GM12875 (cell line): ENCODE measurements at regions not wholly inside any gene's neighbourhood (a gene's known extent, or its start where the extent isn't known, plus 50 kb on each side); places are given as distances from the start of the nearest gene placed in this dataset.

Source experiments
- H3K4me3 ChIP-seq: one replicate; pipeline ENCODE4 v1.5.1; 2011; ENCODE audit warnings: low read depth, low read length, control low read depth
- CTCF ChIP-seq: IDR thresholded peaks from 2 replicates; pipeline ENCODE4 v1.5.1; 2011; ENCODE audit warnings: low read depth, mild to moderate bottlenecking, control low read depth, inconsistent platforms, low read length, moderate library complexity, borderline replicate concordance; ENCODE audit not compliant: insufficient read depth

DNA sequence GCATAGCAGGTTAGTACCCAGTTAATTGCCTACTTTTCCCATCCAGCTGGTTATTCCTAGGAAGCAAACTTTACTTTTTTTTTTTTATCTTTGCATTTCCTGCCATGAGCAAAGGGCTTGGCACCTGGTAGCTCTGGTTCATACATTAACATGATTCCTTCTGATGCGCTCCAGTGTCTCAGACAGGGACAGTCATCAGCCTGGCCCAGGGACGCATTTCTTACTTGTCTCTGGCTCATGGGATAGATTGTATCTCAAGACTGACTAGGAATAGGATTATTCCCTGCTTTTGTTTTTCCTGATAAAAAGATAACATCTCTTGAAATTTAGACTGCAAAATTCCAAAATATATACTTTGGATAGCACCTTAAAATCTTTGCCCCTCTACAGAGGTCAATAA lies 571.5 kb upstream of the TENM3 start:
- H3K4me3 ChIP-seq: no peak overlapping the region
- TF ChIP-seq CTCF: no peak

DNA sequence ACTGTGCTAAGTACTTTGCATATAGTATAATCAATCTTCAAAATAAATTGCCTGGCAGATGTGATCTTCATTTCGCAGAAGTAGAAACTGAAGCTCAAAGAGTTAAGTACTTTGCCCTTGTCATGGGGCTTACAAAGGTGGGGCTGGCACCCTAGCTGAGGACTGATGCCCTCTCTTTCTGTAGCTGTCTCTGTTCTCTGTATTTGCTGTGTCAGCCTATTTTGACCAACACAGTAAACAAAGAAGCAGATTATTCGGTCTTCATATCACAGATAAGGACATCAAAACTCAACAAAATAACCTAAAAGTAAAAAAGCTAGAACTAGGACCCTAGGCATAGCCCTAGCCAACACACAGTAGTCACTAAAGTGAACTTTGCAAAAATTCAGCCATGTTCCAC lies 570.5 kb upstream of the TENM3 start:
- no peak for TF ChIP-seq CTCF
- H3K4me3 ChIP-seq: no peak overlapping the region

GRCh38 chr4:181674315-181674875 lies 568.8 kb upstream of the TENM3 start:
- TF ChIP-seq CTCF: no peak
- no peak overlapping the region for H3K4me3 ChIP-seq

DNA sequence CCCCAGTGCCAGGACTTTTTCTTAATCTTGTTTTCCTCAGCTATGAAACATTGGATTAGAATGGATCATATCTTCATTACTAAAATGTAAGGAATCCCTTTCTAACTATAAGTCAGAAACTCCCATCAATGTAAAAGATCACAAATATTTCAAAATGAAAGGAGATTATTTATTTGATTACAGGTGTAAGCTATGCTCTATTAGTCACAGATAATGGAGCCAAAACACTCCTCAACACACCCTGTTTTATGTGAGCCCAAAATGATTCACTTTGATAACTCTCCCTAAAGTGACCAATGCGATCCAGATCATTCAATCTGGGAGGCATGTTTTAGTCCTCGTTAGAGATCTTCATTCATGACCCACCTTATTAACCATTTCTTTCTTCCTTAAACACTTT lies 566.7 kb upstream of the TENM3 start:
- H3K4me3 ChIP-seq: no peak overlapping the region
- TF ChIP-seq CTCF: no peak

GRCh38 chr4:181677201-181677600 lies 566.0 kb upstream of the TENM3 start:
- H3K4me3 ChIP-seq: no peak overlapping the region
- no peak for TF ChIP-seq CTCF

GRCh38 chr4:181677621-181678020 lies 565.6 kb upstream of the TENM3 start:
- no peak for TF ChIP-seq CTCF
- no peak overlapping the region for H3K4me3 ChIP-seq

GRCh38 chr4:181679754-181680153 lies 563.4 kb upstream of the TENM3 start:
- TF ChIP-seq CTCF: no peak
- H3K4me3 ChIP-seq: no peak overlapping the region
